GM23338 (cell line): ENCODE measurements at regions not wholly inside any gene's neighbourhood (a gene's known extent, or its start where the extent isn't known, plus 50 kb on each side); places are given as distances from the start of the nearest gene placed in this dataset.

ENCODE experiments used
- ATAC-seq: fragments of 200-7000 bp; cut with Tn5 transposase; 3 replicates; pipeline ENCODE4 v1.9.1; 2020
- DNase-seq: peaks from one replicate; pipeline ENCODE4 v3.0.0-alpha.2; 2015; ENCODE audit warnings: low spot score
- H2AFZ ChIP-seq: fragments of 200-600 bp; sonication (generic); 2 replicates; pipeline ENCODE4 v1.8.0; 2016; ENCODE audit warnings: antibody characterized with exemption, mild to moderate bottlenecking, moderate library complexity
- H3F3A ChIP-seq: fragments of 200-600 bp; sonication (generic); replicated peaks from 2 replicates; pipeline ENCODE4 v1.8.0; 2017; ENCODE audit warnings: antibody characterized with exemption, mixed run types, low read depth
- H3K27ac ChIP-seq: fragments of 200-600 bp; sonication (generic); 2 replicates; pipeline ENCODE4 v1.6.1; 2016; ENCODE audit warnings: low read depth
- H3K27me3 ChIP-seq: fragments of 200-600 bp; sonication (generic); 2 replicates; pipeline ENCODE4 v1.8.0; 2016; ENCODE audit warnings: mild to moderate bottlenecking, mixed run types, moderate library complexity; ENCODE audit not compliant: insufficient read depth
- H3K36me3 ChIP-seq: fragments of 200-600 bp; sonication (generic); 2 replicates; pipeline ENCODE4 v1.8.0; 2016; ENCODE audit warnings: mild to moderate bottlenecking; ENCODE audit not compliant: insufficient read depth
- H3K4me1 ChIP-seq: fragments of 200-600 bp; sonication (generic); 2 replicates; pipeline ENCODE4 v1.8.0; 2016; ENCODE audit warnings: mild to moderate bottlenecking, moderate library complexity; ENCODE audit not compliant: insufficient read depth
- H3K4me2 ChIP-seq: fragments of 200-600 bp; sonication (generic); 2 replicates; pipeline ENCODE4 v1.7.1; 2017; ENCODE audit warnings: mixed run types
- H3K4me3 ChIP-seq: fragments of 200-600 bp; sonication (generic); 2 replicates; pipeline ENCODE4 v1.6.1; 2016; ENCODE audit warnings: mixed run types
- H3K79me2 ChIP-seq: fragments of 200-600 bp; sonication (generic); replicated peaks from 2 replicates; pipeline ENCODE4 v1.8.0; 2017; ENCODE audit warnings: mild to moderate bottlenecking; ENCODE audit not compliant: insufficient read depth
- H3K9me2 ChIP-seq: fragments of 200-600 bp; sonication (generic); 2 replicates; pipeline ENCODE4 v1.8.0; 2017; ENCODE audit not compliant: insufficient read depth
- H4K20me1 ChIP-seq: fragments of 200-600 bp; sonication (generic); replicated peaks from 2 replicates; pipeline ENCODE4 v1.8.0; 2017; ENCODE audit warnings: mild to moderate bottlenecking; ENCODE audit not compliant: insufficient read depth
- H3K27ac Mint-ChIP-seq: 2 replicates; pipeline ENCODE4 v1.8.0; 2020; ENCODE audit warnings: inconsistent platforms, mild to moderate bottlenecking, moderate library complexity, mixed read lengths
- H3K27me3 Mint-ChIP-seq: 3 replicates; pipeline ENCODE4 v1.8.0; 2022; ENCODE audit warnings: low read depth, mild to moderate bottlenecking, moderate library complexity, mixed read lengths, inconsistent platforms; ENCODE audit not compliant: insufficient read depth, poor library complexity
- H3K36me3 Mint-ChIP-seq: 3 replicates; pipeline ENCODE4 v1.8.0; 2021; ENCODE audit warnings: low read depth, mild to moderate bottlenecking, inconsistent platforms, moderate library complexity, mixed read lengths
- H3K4me1 Mint-ChIP-seq: 3 replicates; pipeline ENCODE4 v1.8.0; 2020; ENCODE audit warnings: mild to moderate bottlenecking, inconsistent platforms, mixed read lengths
- H3K4me3 Mint-ChIP-seq: 3 replicates; pipeline ENCODE4 v1.8.0; 2021; ENCODE audit warnings: moderate library complexity, mild to moderate bottlenecking, inconsistent platforms, mixed read lengths
- H3K9me3 Mint-ChIP-seq: 3 replicates; pipeline ENCODE4 v1.8.0; 2020; ENCODE audit warnings: moderate library complexity, mild to moderate bottlenecking, inconsistent platforms, mixed read lengths
- CREB1 ChIP-seq: fragments of 250-450 bp; sonication (Bioruptor Pico); IDR thresholded peaks from 2 replicates; pipeline ENCODE4 v1.5.0; 2020; ENCODE audit warnings: low read depth, mild to moderate bottlenecking, moderate library complexity
- ETS1 ChIP-seq: IDR thresholded peaks from 2 replicates; pipeline ENCODE4 v1.6.1; 2016; ENCODE audit warnings: antibody characterized with exemption
- EZH2 ChIP-seq: fragments of 200-600 bp; sonication (generic); IDR thresholded peaks from one replicate; pipeline ENCODE4 v1.8.0; 2017; ENCODE audit warnings: antibody characterized with exemption, mild to moderate bottlenecking, low read depth; ENCODE audit not compliant: unreplicated experiment
- EZH2phosphoT487 ChIP-seq: fragments of 200-600 bp; sonication (generic); IDR thresholded peaks from one replicate; pipeline ENCODE4 v1.8.1; 2018; ENCODE audit warnings: antibody characterized with exemption; ENCODE audit not compliant: unreplicated experiment
- JUNB ChIP-seq: IDR thresholded peaks from one replicate; pipeline ENCODE4 v1.6.1; 2016; ENCODE audit warnings: antibody characterized with exemption; ENCODE audit not compliant: unreplicated experiment
- NANOG ChIP-seq: IDR thresholded peaks from 2 replicates; pipeline ENCODE4 v1.6.1; 2016; ENCODE audit warnings: antibody characterized with exemption, borderline replicate concordance
- POLR2AphosphoS5 ChIP-seq: IDR thresholded peaks from 2 replicates; pipeline ENCODE4 v1.6.1; 2016; ENCODE audit warnings: antibody characterized with exemption, low read depth
- STAT1 ChIP-seq: IDR thresholded peaks from one replicate; pipeline ENCODE4 v1.6.1; 2016; ENCODE audit warnings: antibody characterized with exemption; ENCODE audit not compliant: unreplicated experiment
- ZNF114 ChIP-seq: fragments of 250-450 bp; sonication (Bioruptor Pico); IDR thresholded peaks from 2 replicates; pipeline ENCODE4 v1.5.0; 2020; ENCODE audit warnings: mild to moderate bottlenecking, moderate library complexity
- ZNF331 ChIP-seq: fragments of 250-450 bp; sonication (Bioruptor Pico); IDR thresholded peaks from 2 replicates; pipeline ENCODE4 v1.5.0; 2020; ENCODE audit warnings: low read depth, mild to moderate bottlenecking, moderate library complexity
- TF ChIP-seq, protein P1 (sequence below): fragments of 250-450 bp; sonication (Bioruptor Pico); IDR thresholded peaks from 2 replicates; pipeline ENCODE4 v1.5.0; 2020; ENCODE audit warnings: mild to moderate bottlenecking, moderate library complexity
- TF ChIP-seq, protein P2 (sequence below), 2 experiments: fragments of 200-600 bp in 1 of 2; sonication (generic) in 1 of 2; conservative IDR thresholded peaks; 2 replicates each; pipeline versions ENCODE4 v1.5.1 to v1.6.1; 2016 to 2017; ENCODE audit warnings: antibody characterized with exemption in 2 of 2, low read depth in 2 of 2, mild to moderate bottlenecking in 2 of 2, moderate library complexity in 1 of 2
- TF ChIP-seq, protein P3 (sequence below): IDR thresholded peaks from one replicate; pipeline ENCODE4 v1.6.1; 2018; ENCODE audit warnings: antibody characterized with exemption; ENCODE audit not compliant: unreplicated experiment

- H3K27me3 Mint-ChIP-seq = peaks cover 25% of the 10 kb centered on the region
- Histone ChIP-seq H3K4me2 (no peak overlapping the region), H3K9me2 (no peaks in the 10 kb centered on the region), H3K4me3 (no peak overlapping the region), H3K79me2 (no peaks in the 10 kb centered on the region), H3K27ac (no peak overlapping the region), H2AFZ (no peak overlapping the region), H4K20me1 (0 out of 2 replicates have a peak, but pooled peaks cover 4% of the 10 kb centered on the region), H3F3A (no peaks in the 10 kb centered on the region), H3K4me1 (no peaks in the 10 kb centered on the region), H3K36me3 (no peaks in the 10 kb centered on the region), H3K27me3 (peaks cover 58% of the 10 kb centered on the region)
- no peak overlapping the region for H3K27ac Mint-ChIP-seq
- H3K4me3 Mint-ChIP-seq = no peak overlapping the region
- no peak for TF ChIP-seq JUNB
- TF ChIP-seq, protein P1, sequence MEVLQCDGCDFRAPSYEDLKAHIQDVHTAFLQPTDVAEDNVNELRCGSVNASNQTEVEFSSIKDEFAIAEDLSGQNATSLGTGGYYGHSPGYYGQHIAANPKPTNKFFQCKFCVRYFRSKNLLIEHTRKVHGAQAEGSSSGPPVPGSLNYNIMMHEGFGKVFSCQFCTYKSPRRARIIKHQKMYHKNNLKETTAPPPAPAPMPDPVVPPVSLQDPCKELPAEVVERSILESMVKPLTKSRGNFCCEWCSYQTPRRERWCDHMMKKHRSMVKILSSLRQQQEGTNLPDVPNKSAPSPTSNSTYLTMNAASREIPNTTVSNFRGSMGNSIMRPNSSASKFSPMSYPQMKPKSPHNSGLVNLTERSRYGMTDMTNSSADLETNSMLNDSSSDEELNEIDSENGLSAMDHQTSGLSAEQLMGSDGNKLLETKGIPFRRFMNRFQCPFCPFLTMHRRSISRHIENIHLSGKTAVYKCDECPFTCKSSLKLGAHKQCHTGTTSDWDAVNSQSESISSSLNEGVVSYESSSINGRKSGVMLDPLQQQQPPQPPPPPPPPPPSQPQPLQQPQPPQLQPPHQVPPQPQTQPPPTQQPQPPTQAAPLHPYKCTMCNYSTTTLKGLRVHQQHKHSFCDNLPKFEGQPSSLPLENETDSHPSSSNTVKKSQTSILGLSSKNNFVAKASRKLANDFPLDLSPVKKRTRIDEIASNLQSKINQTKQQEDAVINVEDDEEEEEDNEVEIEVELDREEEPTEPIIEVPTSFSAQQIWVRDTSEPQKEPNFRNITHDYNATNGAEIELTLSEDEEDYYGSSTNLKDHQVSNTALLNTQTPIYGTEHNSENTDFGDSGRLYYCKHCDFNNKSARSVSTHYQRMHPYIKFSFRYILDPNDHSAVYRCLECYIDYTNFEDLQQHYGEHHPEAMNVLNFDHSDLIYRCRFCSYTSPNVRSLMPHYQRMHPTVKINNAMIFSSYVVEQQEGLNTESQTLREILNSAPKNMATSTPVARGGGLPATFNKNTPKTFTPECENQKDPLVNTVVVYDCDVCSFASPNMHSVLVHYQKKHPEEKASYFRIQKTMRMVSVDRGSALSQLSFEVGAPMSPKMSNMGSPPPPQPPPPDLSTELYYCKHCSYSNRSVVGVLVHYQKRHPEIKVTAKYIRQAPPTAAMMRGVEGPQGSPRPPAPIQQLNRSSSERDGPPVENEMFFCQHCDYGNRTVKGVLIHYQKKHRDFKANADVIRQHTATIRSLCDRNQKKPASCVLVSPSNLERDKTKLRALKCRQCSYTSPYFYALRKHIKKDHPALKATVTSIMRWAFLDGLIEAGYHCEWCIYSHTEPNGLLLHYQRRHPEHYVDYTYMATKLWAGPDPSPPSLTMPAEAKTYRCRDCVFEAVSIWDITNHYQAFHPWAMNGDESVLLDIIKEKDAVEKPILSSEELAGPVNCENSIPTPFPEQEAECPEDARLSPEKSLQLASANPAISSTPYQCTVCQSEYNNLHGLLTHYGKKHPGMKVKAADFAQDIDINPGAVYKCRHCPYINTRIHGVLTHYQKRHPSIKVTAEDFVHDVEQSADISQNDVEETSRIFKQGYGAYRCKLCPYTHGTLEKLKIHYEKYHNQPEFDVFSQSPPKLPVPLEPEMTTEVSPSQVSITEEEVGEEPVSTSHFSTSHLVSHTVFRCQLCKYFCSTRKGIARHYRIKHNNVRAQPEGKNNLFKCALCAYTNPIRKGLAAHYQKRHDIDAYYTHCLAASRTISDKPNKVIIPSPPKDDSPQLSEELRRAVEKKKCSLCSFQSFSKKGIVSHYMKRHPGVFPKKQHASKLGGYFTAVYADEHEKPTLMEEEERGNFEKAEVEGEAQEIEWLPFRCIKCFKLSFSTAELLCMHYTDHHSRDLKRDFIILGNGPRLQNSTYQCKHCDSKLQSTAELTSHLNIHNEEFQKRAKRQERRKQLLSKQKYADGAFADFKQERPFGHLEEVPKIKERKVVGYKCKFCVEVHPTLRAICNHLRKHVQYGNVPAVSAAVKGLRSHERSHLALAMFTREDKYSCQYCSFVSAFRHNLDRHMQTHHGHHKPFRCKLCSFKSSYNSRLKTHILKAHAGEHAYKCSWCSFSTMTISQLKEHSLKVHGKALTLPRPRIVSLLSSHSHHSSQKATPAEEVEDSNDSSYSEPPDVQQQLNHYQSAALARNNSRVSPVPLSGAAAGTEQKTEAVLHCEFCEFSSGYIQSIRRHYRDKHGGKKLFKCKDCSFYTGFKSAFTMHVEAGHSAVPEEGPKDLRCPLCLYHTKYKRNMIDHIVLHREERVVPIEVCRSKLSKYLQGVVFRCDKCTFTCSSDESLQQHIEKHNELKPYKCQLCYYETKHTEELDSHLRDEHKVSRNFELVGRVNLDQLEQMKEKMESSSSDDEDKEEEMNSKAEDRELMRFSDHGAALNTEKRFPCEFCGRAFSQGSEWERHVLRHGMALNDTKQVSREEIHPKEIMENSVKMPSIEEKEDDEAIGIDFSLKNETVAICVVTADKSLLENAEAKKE (CRISPR knock-in tag) = no peak
- TF ChIP-seq POLR2AphosphoS5 = no peak
- TF ChIP-seq CREB1 (CRISPR knock-in tag) = no peak
- no peak for TF ChIP-seq EZH2
- no peak for TF ChIP-seq ZNF114
- TF ChIP-seq STAT1 = no peak
- no peak for TF ChIP-seq ETS1
- TF ChIP-seq, protein P2, sequence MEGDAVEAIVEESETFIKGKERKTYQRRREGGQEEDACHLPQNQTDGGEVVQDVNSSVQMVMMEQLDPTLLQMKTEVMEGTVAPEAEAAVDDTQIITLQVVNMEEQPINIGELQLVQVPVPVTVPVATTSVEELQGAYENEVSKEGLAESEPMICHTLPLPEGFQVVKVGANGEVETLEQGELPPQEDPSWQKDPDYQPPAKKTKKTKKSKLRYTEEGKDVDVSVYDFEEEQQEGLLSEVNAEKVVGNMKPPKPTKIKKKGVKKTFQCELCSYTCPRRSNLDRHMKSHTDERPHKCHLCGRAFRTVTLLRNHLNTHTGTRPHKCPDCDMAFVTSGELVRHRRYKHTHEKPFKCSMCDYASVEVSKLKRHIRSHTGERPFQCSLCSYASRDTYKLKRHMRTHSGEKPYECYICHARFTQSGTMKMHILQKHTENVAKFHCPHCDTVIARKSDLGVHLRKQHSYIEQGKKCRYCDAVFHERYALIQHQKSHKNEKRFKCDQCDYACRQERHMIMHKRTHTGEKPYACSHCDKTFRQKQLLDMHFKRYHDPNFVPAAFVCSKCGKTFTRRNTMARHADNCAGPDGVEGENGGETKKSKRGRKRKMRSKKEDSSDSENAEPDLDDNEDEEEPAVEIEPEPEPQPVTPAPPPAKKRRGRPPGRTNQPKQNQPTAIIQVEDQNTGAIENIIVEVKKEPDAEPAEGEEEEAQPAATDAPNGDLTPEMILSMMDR (conservative IDR thresholded peaks at IDR 0.05; ENCODE audit: low read depth in 2 of 2) = no peak
- no peak for TF ChIP-seq EZH2phosphoT487
- no peak for TF ChIP-seq NANOG
- TF ChIP-seq ZNF331 = no peak
- TF ChIP-seq, protein P3, sequence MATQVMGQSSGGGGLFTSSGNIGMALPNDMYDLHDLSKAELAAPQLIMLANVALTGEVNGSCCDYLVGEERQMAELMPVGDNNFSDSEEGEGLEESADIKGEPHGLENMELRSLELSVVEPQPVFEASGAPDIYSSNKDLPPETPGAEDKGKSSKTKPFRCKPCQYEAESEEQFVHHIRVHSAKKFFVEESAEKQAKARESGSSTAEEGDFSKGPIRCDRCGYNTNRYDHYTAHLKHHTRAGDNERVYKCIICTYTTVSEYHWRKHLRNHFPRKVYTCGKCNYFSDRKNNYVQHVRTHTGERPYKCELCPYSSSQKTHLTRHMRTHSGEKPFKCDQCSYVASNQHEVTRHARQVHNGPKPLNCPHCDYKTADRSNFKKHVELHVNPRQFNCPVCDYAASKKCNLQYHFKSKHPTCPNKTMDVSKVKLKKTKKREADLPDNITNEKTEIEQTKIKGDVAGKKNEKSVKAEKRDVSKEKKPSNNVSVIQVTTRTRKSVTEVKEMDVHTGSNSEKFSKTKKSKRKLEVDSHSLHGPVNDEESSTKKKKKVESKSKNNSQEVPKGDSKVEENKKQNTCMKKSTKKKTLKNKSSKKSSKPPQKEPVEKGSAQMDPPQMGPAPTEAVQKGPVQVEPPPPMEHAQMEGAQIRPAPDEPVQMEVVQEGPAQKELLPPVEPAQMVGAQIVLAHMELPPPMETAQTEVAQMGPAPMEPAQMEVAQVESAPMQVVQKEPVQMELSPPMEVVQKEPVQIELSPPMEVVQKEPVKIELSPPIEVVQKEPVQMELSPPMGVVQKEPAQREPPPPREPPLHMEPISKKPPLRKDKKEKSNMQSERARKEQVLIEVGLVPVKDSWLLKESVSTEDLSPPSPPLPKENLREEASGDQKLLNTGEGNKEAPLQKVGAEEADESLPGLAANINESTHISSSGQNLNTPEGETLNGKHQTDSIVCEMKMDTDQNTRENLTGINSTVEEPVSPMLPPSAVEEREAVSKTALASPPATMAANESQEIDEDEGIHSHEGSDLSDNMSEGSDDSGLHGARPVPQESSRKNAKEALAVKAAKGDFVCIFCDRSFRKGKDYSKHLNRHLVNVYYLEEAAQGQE = no peak
- DNase-seq = no peak
- no peaks in the 10 kb centered on the region for H3K36me3 Mint-ChIP-seq
- H3K9me3 Mint-ChIP-seq = no peaks in the 10 kb centered on the region
- ATAC-seq = no peak
- peaks cover 3% of the 10 kb centered on the region; the same call in 1 of the 3 replicates for H3K4me1 Mint-ChIP-seq
These were observed 58.5 kb downstream of the IGLL5 start for GRCh38 chr22:22946131-22946530.
